Left renal pelvis (tissue), 4 donors: ENCODE measurements at regions not wholly inside any gene's neighbourhood (a gene's known extent, or its start where the extent isn't known, plus 50 kb on each side); places are given as distances from the start of the nearest gene placed in this dataset.
"Not testable (repeated sequence)": the region's sequence is repeated elsewhere in the genome, so short reads cannot be mapped to it uniquely, and the experiment has no call there.

Source experiments
- DNase-seq, 4 donors: peaks; one replicate each; pipeline ENCODE4 v3.0.0-alpha.2; 2013; ENCODE audit warnings: low read depth in 4 of 4, low spot score in 3 of 4

DNA sequence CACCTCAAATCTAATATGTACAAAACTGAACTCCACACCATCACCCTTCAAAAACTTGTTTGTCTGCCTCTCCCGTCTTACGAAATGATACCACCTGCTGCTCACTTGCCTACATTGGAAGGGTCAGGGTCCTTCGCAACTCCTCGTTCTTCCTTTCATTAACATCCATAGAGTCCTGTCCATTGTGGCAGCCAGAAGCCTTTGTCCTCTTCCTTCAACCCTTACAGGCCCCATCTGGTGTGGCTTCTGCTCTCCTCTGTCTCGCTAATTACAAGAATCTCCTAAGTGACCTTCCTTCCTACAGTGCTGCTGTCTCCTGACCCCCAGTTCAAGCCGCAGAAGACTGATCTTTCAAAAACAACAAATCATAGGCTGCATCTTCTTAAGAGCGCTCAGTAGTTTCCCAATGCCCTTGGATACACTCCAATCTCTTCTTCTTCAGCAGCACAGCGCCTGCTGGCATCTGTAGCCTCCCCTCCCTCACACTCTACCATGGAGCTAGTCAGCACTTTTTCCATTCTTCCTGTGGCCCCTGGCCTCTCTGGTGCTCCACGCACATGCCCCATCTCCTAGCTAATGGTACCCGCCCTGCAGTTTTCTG is 382.7 kb downstream of the LIG4 start:
- no peak for DNase-seq

DNA sequence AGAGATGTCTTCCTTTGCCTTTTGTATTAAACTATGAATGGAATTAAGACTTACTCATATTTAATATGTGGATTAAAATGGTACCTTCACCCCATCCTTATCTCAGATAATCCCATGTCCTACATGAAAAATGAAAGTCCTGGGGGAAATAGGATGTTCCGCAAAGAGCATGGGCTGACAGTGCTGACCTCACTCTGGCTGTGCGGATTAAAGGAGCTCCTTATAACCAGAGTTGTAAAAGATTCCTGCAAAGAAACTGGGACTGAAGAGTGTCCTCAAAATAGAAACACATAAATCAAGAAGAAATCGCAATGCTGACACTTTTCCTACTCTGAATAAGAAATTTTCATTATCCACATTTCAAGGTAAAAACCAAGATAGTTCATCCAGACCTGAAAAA is 384.5 kb downstream of the LIG4 start:
- no peak for DNase-seq

DNA sequence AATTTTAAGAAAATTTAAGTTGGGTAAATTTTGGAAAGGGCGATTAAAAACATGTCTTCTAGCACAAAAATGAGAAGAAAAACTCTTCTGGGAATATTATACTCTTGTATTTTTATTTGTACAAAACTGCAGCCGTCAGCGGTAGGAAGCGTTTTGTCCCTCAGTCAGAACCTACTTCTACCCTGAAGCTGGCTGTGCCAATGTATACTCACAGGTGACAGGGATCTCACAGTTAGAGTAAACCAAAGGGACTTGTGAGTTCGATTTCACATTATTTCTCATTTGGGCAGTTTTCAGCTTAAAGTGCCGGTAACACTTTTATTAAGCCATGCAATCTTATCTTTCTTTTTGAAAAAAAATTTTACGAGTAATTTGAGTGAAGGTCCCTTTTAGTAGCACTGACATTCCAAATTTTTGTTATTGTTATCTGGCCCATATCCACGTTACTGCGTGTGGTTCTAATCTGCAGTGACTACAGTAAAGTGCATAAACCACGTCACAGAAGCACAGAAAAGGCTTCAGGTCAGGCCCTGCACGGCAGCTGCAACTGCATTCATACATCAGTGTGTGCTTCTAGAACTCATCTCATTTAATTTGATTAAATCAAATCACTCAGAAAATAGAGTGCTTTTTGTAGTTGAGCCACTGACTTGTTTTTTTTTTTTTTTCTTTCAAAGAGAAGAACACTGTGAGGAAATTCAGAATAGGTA is 387.3 kb downstream of the LIG4 start:
- no peak for DNase-seq

DNA sequence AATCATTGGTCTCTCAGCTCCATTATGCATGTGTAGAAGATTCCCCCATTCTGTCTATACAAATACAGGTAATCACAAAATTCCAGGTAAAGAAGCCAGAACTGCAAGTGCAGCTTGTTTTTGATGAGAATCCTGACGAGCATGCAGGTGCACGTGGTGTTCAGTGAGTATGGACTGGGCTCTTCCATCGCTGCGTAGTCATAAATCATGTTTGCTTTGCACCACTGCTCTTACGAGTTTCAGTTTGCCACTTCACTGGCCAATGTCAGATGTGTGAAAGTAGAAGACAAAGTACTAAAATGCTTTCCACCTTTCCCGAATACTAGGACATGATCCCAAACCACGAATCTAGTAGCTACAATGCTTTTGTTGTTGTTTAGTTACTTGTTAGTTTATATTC is 390.7 kb downstream of the LIG4 start:
- peak in 1 of 4 donors; percentile 24 for DNase-seq

DNA sequence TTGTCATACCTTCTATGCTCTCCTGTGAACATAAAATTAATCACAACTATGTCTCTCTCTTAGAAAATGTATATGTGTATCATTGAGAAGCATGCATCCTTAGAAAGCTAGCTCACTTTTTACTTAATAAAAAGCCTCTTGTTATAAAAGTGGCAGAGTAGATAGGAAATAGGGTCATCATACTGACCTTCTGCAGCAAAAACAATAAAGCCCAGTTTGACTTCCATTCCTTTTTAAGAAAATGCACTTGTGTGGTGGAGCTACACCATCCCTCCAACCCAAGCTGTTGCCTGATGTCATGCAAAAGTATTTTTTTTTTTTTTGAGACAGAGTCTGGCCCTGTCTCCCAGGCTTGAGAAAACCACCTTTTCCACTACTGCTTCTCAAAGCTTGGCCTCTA is 393.3 kb downstream of the LIG4 start:
- DNase-seq: no peak

DNA sequence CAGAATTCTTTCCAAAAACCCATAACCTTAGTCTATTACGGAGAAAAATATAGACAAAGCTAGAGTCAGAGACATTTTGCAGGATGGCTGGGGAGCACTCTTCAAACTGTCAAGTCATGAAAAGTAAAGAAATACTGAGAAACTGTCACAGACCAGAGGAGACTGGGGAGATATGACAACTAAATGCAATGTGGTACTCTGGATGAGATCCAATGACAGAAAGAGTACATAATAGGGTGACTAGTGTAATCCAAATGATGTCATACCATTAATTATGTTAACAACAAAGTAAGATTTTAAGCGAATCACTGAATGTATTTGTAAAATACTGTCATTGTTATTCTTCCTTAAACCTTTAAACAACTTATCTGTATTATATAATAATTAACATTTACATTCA is 393.8 kb downstream of the LIG4 start:
- no peak for DNase-seq

DNA sequence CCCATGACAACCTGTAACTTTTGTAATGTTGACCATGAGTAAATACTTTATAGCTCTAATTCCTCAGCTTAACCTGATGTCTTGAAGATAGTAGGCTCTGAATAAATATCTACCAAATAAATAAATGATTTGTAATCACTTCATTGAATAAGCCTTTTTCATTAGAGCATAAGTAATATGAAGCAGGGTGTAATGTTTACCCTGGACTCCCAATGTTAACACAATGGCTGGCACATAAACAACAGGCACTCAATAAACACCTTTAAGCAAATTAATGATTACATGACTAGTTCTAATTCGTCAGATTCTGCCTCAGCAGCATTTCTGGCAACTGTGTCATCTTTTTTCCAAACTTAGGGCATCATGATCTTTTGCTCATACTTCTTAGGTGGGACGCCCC is 396.3 kb downstream of the LIG4 start:
- no peak for DNase-seq

DNA sequence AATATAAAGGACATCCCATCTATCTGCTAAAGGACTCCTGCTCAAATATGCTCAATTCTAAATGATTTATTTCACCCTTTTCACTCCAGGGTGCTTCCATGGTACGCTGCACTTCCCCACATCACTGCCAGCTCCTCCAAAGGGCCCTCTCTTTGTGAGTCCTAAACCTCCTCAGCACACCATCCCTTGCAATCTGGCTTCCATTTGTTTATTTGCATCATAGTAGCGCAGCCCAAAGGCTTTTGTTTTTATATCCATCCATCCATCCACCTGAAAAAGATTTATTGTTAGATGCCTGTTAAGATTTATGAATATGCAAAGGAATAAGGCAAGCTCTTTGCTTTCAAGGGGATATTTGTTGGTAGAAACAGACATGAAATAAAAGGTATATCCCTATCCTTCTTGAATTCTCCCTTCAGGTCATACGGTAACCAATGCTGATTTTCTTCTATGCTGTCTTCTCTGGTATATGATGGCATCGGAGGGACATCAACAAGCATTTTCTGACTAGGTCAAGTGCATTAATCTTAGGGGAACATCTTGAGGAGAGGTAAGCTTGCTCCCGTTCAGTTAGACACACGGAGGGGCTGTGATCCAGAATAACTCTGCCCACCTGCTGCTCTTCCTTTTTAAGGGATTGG is 397.6 kb downstream of the LIG4 start:
- DNase-seq: no peak

DNA sequence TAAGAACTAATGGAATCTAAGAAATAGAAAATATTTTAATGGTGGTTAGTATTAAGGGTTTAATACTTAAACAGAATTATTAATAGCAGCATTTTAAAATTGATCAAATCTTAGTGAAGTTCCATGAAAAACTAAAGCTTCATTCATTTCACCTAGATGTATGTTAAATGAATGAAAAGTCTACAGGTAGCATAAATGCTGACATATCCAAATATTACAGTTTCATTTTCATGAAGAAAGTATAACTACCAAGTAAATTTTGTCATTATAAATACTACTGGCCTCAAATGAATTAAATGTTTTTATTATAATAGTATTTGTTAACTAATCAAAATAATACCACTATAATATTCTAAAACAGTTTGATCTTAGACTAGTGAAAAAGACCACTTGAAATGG is 403.3 kb downstream of the LIG4 start:
- DNase-seq: no peak

DNA sequence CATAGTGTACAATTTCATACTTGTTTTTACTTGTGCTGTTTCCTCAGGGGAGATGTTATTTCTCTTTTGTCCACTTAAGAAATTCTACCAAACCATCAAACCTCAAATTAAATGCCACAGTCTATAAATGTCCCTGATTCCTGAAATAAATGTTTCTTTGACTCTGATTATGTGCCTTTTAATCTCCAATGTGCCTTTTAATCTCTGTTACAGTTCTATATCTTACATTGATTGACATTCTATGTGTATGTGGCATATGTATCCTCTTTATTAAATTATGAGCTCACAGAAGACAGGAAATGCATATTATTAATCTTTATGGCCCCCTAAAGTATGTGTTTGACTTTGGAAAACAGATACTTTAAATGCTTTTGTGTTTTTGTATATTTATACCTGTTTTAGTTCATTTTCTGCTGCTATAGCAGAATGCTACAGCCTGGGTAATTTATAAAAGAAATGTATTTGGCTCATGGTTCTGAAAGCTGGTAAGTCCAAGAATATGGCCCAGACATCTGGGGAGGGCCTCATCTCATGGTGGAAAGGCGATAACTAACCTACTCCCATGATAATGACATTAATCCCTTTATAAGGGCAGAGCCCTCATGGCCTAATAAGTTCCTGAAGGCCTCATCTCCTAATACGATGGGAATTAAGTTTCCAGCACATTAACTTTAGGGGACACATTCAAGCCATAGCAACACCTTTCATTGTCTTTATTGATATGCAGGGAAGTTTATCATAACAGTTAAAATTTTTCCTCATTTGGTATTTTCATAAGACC is 403.9 kb downstream of the LIG4 start:
- DNase-seq: no peak

DNA sequence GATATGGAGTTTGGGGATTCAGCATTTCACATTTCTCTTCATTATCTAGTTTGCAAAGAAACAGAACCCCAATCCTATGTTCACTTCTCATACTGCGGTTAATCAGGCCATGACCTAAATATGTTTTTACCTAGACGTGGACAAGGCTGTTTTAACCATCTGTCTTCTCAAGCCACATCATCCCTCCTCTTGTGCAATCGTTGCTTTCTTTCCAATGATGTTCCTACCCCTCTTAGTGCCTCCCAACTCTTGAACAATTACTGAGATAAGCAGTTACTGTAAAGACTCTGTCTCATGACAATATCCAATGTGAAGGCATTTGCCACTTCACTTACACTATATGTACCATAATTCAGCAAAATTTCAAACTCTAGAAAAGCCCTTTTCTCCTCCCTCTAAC is 406.2 kb downstream of the LIG4 start:
- DNase-seq: no peak

DNA sequence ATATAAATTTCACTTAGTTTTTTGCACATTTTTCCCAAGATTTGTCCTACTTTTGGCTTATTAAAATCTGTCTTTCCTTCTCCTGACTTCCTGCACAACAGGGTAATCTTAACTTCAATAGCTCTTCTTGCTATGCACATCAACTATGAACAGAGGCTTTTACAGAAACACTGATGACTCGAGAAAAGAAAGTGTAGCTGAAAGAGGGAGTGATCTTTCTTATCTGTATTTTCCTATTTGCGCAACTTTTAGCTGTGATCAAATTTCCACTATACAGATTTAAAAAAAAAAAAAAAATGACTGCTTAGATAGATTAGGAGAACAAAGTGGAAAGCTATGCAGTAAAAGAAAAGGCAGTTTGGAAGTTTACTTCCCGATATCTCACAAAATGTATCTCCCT is 406.9 kb downstream of the LIG4 start:
- no peak for DNase-seq

DNA sequence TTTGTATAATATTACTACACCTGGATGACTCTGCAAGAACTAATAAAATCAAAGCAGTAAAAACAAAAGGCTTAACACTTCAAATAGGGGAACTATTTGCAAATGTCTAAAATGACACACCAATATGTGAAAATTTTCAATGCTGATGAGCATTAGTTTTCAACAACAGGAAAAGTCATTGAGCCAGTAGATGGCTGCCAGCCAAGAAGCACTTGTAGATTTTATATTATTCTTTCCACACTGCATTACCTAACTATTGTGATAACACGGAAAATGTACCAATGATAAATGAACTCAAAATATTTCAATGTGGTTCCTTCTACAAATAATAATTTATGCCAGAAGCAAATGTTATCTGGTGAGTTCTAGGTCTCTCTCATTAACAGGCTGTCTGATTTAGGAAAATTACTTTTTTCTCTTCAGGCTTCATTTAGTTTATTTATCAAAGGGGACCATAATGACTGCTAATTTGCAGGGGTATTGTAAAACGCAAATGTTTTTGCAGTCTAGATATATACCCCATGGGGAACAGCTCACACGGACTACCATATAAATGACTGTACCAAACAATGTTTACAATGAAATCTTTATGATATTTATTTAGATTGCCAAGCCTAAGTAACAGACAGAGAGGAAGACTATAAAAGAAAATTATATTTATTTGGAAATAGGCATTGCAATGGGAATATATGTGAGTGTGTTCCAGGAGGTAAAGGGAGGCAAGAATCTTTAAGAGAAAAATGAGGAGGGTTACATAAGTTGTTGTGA is 407.8 kb downstream of the LIG4 start:
- no peak for DNase-seq

DNA sequence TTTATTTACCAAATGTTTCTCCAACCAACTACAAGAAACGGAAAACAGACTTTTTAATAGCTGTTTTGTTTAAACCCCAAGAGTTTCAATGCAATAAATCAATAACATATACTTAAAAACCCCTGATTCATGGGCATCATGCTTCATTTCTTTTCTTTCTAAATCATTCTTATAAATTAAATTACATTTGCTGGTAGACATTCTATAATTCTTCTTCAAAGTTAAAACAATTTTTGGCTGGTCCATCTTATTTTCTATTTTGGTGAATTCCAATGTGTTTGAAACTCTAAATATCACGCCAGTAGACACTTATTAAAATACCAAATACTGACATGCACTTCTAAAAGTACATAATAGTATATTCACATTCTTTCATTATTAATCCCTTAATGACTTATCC is 408.6 kb downstream of the LIG4 start:
- no peak for DNase-seq

DNA sequence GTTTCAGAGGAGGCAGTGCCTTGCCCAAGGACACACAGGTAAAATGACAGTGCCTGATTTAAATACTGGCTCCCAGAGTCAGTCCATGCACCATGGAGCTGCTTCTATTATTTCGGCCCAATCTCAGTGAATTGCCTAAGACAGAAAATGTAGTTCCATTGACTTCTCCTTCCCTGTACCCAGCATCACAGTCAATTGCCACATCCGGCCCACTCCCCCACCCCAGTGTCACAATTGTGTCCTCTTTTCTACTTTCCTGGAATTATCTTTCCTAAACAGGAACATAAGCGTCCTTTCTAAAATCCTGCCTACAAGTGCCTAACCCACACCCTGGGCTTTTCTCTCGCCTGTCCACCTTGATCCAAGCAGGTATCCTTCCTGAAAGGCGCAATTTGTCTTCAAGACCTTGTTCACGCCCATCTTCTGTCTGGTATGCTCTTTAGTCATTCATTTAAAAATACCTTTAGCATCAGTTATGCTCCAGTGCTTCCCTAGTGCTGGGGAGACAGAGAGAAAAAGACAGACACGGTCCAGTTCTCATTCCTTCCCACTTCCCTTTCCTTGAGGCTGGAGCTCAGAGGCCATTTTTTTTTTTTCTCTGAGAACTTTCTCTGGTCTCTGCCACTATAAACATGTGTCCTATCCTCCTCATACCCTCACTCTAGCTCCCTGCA is 411.4 kb downstream of the LIG4 start:
- DNase-seq: no peak

DNA sequence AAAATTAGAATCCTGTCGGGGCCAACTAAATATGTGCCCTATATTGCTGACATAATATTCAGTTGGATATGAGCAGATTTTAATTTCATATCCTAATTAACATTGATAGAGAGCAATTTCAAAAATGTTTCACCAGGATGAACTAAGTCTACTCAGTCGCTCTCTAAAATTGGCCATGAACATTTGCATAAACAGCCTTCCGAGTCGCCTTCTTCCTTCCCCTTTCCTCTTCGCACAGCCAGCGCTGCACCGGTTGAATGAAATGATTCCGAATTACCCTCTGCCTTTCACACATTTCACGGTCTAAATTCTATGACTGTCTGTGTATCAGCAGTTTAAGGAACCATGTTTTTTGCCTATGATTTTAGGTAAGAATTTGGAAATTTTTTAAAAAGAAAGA is 413.7 kb downstream of the LIG4 start:
- DNase-seq: no peak

DNA sequence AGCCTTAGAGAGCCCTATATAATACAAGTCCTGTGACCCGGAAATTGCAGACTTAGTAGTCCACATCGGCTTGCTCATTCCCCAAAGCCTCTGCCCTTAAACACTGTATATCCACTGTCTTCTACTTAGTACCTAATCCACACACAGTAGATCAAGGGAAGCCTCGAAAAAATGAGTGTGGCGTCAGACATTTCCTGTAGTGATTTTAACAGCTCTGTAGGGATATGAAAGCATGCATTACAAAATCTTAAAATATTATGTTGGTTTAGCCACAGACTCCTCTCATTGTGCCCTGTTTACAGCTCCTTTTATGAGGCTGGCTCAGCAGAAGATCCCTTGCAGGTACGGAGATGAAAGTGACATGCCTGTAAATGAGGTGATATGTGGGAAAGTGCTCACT is 416.3 kb downstream of the LIG4 start:
- DNase-seq: no peak

DNA sequence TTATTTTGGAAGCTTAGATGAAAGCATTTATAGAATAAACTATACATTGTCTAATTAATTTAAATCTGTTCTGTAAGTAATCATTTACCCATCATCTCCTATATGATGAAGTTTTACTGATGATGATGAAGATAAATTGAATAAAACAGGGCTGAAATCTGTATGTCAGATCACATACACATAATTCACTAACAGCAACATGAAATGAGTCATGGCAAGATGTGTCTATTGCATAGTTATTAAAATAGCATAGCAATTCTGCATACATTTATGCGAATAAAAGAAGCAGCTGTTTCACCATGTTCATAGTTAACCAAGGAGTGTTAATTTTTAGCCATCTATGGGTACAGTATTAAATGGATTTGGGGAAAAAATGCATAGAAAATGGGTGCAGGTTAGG is 424.9 kb downstream of the LIG4 start:
- no peak for DNase-seq

DNA sequence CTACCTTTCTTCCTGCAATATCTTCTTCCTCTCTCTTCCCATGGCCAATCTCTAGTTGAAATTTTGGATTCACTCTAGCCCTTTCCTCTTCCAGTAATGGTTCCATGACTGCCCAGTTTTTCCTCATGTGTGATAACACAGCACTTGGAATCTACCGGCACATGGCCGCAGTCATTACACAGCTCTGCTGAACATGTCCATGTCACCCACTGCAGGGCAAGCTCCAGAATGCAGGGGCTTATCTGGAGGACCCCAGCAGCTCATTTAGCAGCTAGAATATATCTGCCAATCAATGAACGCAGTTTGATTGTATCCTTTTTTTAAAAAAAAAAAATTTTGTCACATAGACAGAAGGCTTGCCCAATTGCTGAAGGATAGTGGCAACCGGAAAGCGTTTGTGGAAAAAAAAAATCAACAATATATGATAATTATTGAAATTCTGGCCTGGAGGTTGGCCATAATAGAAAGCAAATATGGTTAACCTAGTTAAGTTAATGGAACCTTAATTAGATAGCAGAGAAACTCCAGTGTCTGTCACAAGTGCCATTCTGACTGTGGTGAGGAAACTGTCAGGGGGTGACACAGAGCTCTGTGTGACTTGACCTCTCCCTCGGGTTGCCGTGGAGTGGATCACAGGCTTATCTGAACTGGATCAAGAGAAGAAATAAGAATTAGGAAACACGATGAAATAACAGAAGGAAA is 426.7 kb downstream of the LIG4 start:
- DNase-seq: no peak

DNA sequence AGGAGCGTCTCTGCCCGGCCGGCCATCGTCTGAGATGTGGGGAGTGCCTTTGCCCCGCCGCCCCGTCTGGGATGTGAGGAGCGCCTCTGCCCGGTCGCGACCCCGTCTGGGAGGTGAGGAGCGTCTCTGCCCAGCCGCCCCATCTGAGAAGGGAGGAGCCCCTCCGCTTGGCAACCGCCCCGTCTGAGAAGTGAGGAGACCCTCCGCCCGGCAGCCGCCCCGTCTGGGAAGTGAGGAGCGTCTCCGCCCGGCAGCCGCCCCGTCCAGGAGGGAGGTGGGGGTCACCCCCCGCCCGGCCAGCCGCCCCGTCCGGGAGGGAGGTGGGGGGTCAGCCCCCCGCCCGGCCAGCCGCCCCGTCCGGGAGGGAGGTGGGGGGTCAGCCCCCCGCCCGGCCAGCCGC is 432.7 kb downstream of the LIG4 start:
- DNase-seq: not testable (repeated sequence)
